PC-9 (cell line): ENCODE measurements at regions not wholly inside any gene's neighbourhood (a gene's known extent, or its start where the extent isn't known, plus 50 kb on each side); places are given as distances from the start of the nearest gene placed in this dataset.

Experiments used
- BruUV-seq: library from RNA; stranded (reverse); fragments of 400-500 nt; replicated peaks from 2 replicates; lab custom pipeline; 2021; lab: Mats Ljungman, UMichigan
- CTCF ChIA-PET: fragments of 300-600 bp; sonication (Branson Sonifier 250); formaldehyde crosslinking; loops from one replicate; lab custom pipeline; 2022; ENCODE audit warnings: antibody characterized with exemption; lab: Charles Lee
- POLR2A ChIA-PET: fragments of 300-600 bp; sonication (Branson Sonifier 250); formaldehyde crosslinking; loops from one replicate; lab custom pipeline; 2022; ENCODE audit warnings: antibody characterized with exemption; ENCODE audit not compliant: unreplicated experiment; lab: Charles Lee
- DNase-seq, 2 experiments: peaks; one replicate each; pipeline versions ENCODE4 v3.0.0 to v3.0.0-alpha.2; 2015 to 2022; ENCODE audit warnings: mixed read lengths in 1 of 2
- H2AFZ ChIP-seq: fragments of 200-600 bp; sonication (generic); 2 replicates; pipeline ENCODE4 v1.8.1; 2017; ENCODE audit warnings: antibody characterized with exemption
- H3F3A ChIP-seq: fragments of 200-600 bp; sonication (generic); 2 replicates; pipeline ENCODE4 v1.8.1; 2017; ENCODE audit warnings: antibody characterized with exemption, mild to moderate bottlenecking, low read depth; ENCODE audit not compliant: insufficient read depth
- H3K27ac ChIP-seq: fragments of 200-600 bp; sonication (generic); 2 replicates; pipeline ENCODE4 v1.6.1; 2016; ENCODE audit warnings: mixed run types
- H3K27me3 ChIP-seq: fragments of 200-600 bp; sonication (generic); 2 replicates; pipeline ENCODE4 v1.6.1; 2016; ENCODE audit warnings: low read depth, mixed run types; ENCODE audit not compliant: insufficient read depth
- H3K36me3 ChIP-seq: fragments of 200-600 bp; sonication (generic); 2 replicates; pipeline ENCODE4 v1.6.1; 2016; ENCODE audit warnings: low read depth, mixed run types
- H3K4me1 ChIP-seq: fragments of 200-600 bp; sonication (generic); replicated peaks from 2 replicates; pipeline ENCODE4 v1.6.1; 2016; ENCODE audit warnings: mixed run types; ENCODE audit not compliant: insufficient read depth
- H3K4me2 ChIP-seq: fragments of 200-600 bp; sonication (generic); 2 replicates; pipeline ENCODE4 v1.6.1; 2017; ENCODE audit warnings: mixed run types
- H3K4me3 ChIP-seq: fragments of 200-600 bp; sonication (generic); 2 replicates; pipeline ENCODE4 v1.6.1; 2016; ENCODE audit warnings: mixed run types
- H3K79me2 ChIP-seq: fragments of 200-600 bp; sonication (generic); 2 replicates; pipeline ENCODE4 v1.6.1; 2017; ENCODE audit warnings: low read depth, mixed run types
- H3K9me2 ChIP-seq: fragments of 200-600 bp; sonication (generic); 2 replicates; pipeline ENCODE4 v1.8.1; 2017; ENCODE audit warnings: mild to moderate bottlenecking; ENCODE audit not compliant: insufficient read depth
- H3K9me3 ChIP-seq: fragments of 200-600 bp; sonication (generic); 2 replicates; pipeline ENCODE4 v1.8.1; 2016; ENCODE audit warnings: low read depth; ENCODE audit not compliant: insufficient read depth
- H4K20me1 ChIP-seq: fragments of 200-600 bp; sonication (generic); 2 replicates; pipeline ENCODE4 v1.8.1; 2017; ENCODE audit not compliant: insufficient read depth
- EZH2 ChIP-seq: fragments of 200-600 bp; sonication (generic); IDR thresholded peaks from 2 replicates; pipeline ENCODE4 v1.8.0; 2017; ENCODE audit warnings: antibody characterized with exemption, low read depth
- intact Hi-C: fragments of 100-400 bp; cut with micrococcal nuclease; formaldehyde crosslinking; loops from one replicate; pipeline ENCODE4 v1.10.0; 2022; ENCODE audit not compliant: unreplicated experiment
- TF ChIP-seq, protein P1 (sequence below): fragments of 200-600 bp; sonication (generic); conservative IDR thresholded peaks from 2 replicates; pipeline ENCODE4 v1.6.1; 2017; ENCODE audit warnings: mixed run types, antibody characterized with exemption, mild to moderate bottlenecking, moderate library complexity

GRCh38 chr1:59104191-59104760 is 192.6 kb upstream of the FGGY start:
- no peak overlapping the region for H2AFZ ChIP-seq
- no peaks in the 10 kb centered on the region for H3K4me1 ChIP-seq
- H3K4me2 ChIP-seq = no peak overlapping the region
- ChIA-PET CTCF (no interaction called here), POLR2A (no interaction called here)
- TF ChIP-seq EZH2 = no peak
- TF ChIP-seq, protein P1, sequence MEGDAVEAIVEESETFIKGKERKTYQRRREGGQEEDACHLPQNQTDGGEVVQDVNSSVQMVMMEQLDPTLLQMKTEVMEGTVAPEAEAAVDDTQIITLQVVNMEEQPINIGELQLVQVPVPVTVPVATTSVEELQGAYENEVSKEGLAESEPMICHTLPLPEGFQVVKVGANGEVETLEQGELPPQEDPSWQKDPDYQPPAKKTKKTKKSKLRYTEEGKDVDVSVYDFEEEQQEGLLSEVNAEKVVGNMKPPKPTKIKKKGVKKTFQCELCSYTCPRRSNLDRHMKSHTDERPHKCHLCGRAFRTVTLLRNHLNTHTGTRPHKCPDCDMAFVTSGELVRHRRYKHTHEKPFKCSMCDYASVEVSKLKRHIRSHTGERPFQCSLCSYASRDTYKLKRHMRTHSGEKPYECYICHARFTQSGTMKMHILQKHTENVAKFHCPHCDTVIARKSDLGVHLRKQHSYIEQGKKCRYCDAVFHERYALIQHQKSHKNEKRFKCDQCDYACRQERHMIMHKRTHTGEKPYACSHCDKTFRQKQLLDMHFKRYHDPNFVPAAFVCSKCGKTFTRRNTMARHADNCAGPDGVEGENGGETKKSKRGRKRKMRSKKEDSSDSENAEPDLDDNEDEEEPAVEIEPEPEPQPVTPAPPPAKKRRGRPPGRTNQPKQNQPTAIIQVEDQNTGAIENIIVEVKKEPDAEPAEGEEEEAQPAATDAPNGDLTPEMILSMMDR = no peak
- H4K20me1 ChIP-seq = no peaks in the 10 kb centered on the region
- no peaks in the 10 kb centered on the region for H3K79me2 ChIP-seq
- no peaks in the 10 kb centered on the region for H3F3A ChIP-seq
- no peak overlapping the region for H3K4me3 ChIP-seq
- DNase-seq = no peak
- no TSS peak for BruUV-seq
- no peak overlapping the region for H3K27ac ChIP-seq
- H3K36me3 ChIP-seq = no peaks in the 10 kb centered on the region
- H3K27me3 ChIP-seq = no peaks in the 10 kb centered on the region
- H3K9me3 ChIP-seq = no peaks in the 10 kb centered on the region
- intact Hi-C loops = no loop called here
- H3K9me2 ChIP-seq = no peaks in the 10 kb centered on the region; the same call in 1 of the 2 replicates

DNA sequence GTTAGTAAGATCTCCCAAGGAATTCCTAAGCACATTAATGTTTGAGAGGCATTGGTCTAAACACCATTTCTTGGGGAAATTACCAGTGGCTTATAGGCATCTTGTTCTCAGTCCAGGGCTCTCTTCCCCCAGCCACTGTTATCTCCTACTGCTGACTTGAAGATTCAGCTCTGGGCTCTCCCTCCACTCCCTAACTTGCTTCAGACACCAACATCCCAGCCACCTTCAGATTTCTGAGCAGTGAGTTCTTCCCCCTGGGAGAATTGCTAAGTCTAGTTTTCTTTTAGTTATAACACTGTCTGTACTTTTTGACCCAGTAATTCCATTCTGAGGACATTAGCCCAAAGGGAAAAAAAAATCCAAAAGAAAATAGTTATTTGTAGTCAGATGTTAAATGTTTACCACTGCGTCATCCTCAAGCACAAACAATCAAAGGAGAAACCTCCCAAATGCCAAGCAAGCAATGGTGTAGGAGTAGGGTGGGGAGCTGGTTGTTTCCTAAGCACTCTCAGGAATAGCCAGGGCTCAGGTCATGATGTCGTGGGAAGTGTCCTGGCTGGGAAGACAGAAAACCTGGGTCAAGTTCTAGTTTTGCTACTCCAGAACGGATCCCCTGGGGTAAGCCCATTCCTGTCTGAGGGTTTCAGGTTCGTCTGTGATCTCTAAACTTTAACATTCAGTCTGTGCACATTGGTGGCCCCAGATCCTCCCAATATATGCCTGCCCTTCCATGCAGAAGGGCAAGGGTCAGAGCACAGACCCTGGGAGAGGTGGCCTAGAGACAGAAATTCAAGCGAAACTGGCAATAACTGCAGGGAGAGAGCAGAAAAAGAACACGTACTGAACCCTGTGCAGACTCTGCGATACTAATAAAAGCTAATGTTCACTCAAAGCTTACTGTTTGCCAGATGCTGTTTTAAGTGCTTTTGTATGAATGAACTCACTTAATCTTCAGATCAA is 191.1 kb upstream of the FGGY start:
- DNase-seq = no peak
- BruUV-seq = no TSS peak
- Histone ChIP-seq H3K27ac (no peak overlapping the region), H3K4me3 (no peak overlapping the region), H2AFZ (no peak overlapping the region), H3K9me3 (no peaks in the 10 kb centered on the region), H3K4me2 (no peak overlapping the region), H3K9me2 (no peaks in the 10 kb centered on the region; the same call in 1 of the 2 replicates), H3K4me1 (no peaks in the 10 kb centered on the region), H3K27me3 (no peaks in the 10 kb centered on the region), H3K36me3 (no peaks in the 10 kb centered on the region), H3F3A (no peaks in the 10 kb centered on the region), H3K79me2 (no peaks in the 10 kb centered on the region), H4K20me1 (no peaks in the 10 kb centered on the region)
- CTCF ChIA-PET = no interaction called here
- intact Hi-C loops = no loop called here
- TF ChIP-seq, protein P1 = no peak
- no peak for TF ChIP-seq EZH2
- POLR2A ChIA-PET = interaction anchor here (0.5 kb wide), 1 partner anchor 196 kb away, joined by 12 read pairs; no protein-coding TSS in a partner anchor

- intact Hi-C loops = no loop called here
- POLR2A ChIA-PET = no interaction called here
- H3K4me1 ChIP-seq = no peaks in the 10 kb centered on the region
- TF ChIP-seq, protein P1 = no peak
- TF ChIP-seq EZH2 = no peak
- H3K27me3 ChIP-seq = no peaks in the 10 kb centered on the region
- H3K9me3 ChIP-seq = no peaks in the 10 kb centered on the region
- H3K36me3 ChIP-seq = no peaks in the 10 kb centered on the region
- H3K9me2 ChIP-seq = no peaks in the 10 kb centered on the region; the same call in 1 of the 2 replicates
- no peak overlapping the region for H3K4me3 ChIP-seq
- BruUV-seq = no TSS peak
- no peaks in the 10 kb centered on the region for H3F3A ChIP-seq
- no peak overlapping the region for H3K27ac ChIP-seq
- DNase-seq = no peak
- no peak overlapping the region for H3K4me2 ChIP-seq
- CTCF ChIA-PET = no interaction called here
- no peaks in the 10 kb centered on the region for H3K79me2 ChIP-seq
- no peaks in the 10 kb centered on the region for H4K20me1 ChIP-seq
- no peak overlapping the region for H2AFZ ChIP-seq
Observed at GRCh38 chr1:59107516-59107915, 189.4 kb upstream of the FGGY start.
